HG03520 (cell line): ENCODE measurements at regions not wholly inside any gene's neighbourhood (a gene's known extent, or its start where the extent isn't known, plus 50 kb on each side); places are given as distances from the start of the nearest gene placed in this dataset.

Experiments used
- ATAC-seq: cut with Tn5 transposase; IDR thresholded peaks from one replicate; pipeline ENCODE4 v1.9.1; 2021; ENCODE audit warnings: mild to moderate bottlenecking, moderate library complexity; ENCODE audit not compliant: unreplicated experiment

GRCh38 chr1:34328281-34328799 is 151.6 kb downstream of the C1orf94 start:
- ATAC-seq = no peak

DNA sequence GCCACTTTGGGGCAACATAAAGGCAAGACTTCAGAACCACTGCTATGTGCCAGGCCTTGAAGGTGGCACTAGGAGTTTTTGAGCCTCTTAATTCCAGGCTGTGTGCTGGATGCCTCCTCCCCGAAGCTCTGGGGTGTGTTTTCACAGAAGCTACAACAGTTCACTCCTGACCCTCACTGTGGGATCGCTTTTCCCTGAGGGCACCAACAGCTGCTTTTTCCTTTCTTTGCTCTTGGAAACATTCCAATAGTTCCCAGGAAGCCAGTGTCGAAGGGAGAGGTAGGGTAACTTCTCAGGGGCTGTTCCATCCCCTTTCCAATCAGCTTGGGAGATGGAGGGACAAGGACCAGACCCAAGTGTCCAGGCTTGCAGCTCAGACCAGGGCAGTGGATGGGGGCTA is 153.4 kb downstream of the C1orf94 start:
- ATAC-seq = no peak

DNA sequence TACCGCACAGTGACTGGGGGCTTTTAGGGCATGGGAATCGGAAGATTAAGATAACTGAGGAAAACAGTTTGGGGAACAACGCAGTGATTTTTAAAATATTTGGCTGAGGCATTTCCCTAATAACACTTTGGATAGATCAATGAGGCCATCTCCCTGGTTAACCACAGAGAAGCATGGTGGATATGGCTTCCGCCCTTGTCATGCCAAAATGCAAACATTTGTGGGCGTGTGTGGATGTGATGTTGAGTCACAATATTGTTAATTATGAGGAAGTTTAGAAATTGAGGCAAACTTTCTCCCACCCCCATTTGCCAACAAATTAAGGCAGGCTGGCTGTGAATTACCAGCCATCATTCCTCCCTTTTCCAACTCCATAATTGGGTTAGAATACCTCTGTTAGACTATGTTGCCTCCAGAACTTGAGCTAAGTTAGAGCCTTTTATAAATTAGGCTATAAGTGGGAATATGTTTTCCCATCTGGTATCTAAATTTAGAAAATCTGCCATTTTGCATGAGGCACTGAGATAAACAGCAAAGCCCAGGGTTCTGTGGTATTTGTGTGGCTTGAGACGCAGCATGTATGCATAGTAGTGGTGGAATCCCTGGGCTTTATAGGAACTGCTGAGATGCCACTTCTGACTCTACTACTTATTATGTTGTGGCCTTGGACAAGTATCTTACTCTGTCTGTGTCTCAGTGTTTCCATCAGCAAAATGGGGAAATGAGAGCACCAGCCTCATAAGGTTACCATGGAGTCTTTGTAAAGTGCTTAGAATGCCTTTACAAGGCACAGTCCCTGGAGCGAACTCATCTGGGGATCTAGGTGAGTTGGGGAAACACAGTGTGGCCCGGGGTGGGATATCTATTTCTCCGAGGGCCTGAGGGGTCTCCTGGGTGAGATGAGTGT is 154.6 kb downstream of the C1orf94 start:
- ATAC-seq = no peak

DNA sequence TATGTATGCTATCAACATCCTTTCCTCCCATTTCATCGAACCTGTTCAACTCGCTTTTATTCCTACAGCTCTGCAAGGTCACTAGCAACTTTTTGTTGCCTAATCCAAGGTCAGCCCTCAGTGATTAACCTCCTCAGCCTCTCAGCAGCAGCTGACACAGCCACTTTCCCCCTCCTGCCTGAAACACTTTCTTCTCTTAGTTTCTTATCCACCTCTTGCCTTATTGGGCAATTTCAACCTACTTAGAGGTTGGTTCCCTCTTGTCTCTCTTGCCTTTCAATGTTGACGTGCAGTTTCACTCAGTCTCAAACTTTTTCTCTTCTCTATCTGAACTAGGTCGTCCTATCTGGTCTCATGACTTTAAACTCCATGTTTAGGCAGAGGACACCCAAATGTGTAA is 156.3 kb downstream of the C1orf94 start:
- no peak for ATAC-seq

DNA sequence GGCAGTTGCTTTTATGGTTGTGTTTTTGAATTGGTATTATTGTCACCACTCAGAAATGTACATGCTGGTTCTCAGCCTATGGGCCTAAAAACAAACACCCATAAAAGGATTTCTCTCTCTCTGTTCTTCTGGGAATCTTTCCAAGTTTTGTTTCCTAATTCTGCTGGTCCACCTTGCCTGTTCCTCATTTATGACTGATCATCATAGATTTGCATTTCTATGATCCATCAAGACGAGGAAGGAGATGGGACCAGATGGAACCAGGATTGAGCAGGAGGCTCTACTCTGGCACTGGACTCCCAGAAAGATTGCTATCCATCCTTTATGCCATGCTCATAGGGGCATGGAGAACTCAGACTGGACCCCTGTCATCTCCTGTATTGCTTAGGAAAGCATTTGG is 162.2 kb downstream of the C1orf94 start:
- ATAC-seq = no peak

GRCh38 chr1:34341896-34342295 is 165.2 kb downstream of the C1orf94 start:
- ATAC-seq = no peak

DNA sequence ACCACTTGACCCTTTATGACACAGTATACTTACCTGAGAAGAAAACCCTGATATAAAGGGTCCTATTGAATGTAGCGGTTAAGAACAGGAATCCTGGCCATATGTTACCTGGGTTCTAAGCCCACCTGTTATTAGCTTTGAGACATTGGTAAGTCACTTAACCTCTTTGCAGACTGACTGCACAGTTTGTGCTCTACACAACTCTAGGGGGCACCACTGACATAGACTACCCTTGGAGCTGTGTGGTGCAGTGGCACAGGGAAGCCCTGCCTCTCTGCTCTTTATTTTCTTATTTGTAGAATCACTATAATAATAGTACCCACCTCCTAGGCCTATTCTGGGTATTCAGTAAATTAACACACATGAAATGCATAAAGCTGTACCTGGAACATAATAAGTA is 165.6 kb downstream of the C1orf94 start:
- ATAC-seq = no peak

GRCh38 chr1:34346128-34346527 is 169.4 kb downstream of the C1orf94 start:
- ATAC-seq = no peak

GRCh38 chr1:34353409-34353808 is 176.7 kb downstream of the C1orf94 start:
- ATAC-seq = no peak

DNA sequence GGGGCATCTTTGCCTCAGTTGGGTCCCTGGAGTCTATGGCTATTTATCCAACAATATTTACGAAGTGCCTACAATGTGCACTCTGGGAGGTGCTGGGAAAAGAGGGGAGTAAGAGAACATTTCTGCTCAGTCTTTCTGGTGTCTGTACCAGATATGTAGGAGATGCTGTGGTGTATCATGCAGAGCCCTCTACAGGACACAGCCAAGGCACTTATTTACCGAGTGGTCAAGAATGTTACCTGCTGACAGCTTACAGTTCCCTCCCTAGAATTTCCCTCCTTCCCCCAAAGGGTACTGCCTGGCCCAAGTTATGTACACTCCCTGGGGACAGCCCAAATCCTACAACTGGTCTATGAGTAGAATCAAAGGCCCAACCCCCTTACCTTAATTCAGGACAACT is 177.7 kb downstream of the C1orf94 start:
- ATAC-seq = no peak

DNA sequence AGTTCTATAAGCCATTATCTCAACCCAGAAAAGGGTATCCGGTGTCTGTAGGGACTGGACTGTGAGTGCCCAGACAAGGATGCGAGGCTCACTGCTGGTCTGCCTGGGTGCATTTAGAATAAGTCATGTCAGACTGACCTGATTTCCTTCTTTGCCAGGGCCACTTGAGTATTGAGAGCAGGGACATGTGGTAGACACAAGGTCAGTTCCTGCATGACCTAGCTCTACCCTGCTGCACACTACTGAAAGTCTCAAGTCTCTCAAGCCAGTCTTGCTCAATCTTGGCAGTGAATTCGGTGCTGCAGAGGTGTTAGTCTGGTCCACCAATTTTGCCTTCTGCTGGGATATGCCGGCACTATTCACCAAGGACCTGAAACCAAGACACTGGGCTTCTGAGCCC is 180.1 kb downstream of the C1orf94 start:
- no peak for ATAC-seq

GRCh38 chr1:34358636-34359035 is 181.9 kb downstream of the C1orf94 start:
- ATAC-seq = no peak

GRCh38 chr1:34359411-34359810 is 182.7 kb downstream of the C1orf94 start:
- ATAC-seq = no peak

GRCh38 chr1:34360574-34360973 is 183.9 kb downstream of the C1orf94 start:
- no peak for ATAC-seq

- ATAC-seq = no peak
Observed at GRCh38 chr1:34361121-34361520, 184.4 kb downstream of the C1orf94 start.

GRCh38 chr1:34361781-34362357 is 185.2 kb downstream of the C1orf94 start:
- no peak for ATAC-seq

- ATAC-seq = no peak
Observed at GRCh38 chr1:34362949-34363348, 186.2 kb downstream of the C1orf94 start.

- no peak for ATAC-seq
Observed at GRCh38 chr1:34363447-34363846, 186.7 kb downstream of the C1orf94 start.

GRCh38 chr1:34363915-34364314 is 187.2 kb downstream of the C1orf94 start:
- no peak for ATAC-seq

DNA sequence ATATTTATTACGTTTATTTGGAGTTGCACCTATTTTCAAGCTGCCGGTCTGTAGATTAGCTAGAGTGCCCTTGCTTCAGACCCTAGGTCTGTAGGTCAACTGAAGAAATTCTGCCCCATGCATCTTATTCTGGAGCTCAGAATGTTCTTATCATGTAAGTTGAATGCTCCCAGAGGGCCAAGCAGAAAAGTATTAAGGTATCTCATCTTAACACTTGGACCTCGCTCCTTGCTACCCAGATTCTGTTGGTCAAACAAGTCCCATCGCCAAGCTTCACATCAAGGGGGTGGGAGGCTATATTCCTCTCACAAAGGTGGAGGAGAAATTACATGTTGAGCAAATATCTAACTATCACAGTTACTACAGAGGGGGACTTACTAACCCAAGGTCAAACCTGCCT is 187.7 kb downstream of the C1orf94 start:
- no peak for ATAC-seq

DNA sequence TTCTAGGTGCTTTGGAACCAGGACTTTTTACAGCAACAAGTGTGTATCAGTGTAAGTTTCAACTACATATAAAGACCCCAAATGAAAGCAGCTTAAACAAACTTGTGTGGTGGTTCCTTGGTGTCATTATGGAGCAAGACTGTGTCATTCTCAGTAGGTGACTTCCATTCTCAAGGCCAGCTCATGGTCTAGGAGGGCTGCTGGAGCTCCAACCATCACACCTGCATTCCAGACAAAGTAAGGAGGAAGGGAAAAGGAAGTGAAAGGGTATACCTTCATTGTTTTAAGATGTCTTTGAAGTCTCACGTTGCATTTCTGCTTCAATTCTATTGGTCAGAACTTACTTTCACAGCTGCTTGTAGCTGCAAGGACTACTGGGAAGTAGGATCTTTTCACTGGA is 188.6 kb downstream of the C1orf94 start:
- no peak for ATAC-seq

DNA sequence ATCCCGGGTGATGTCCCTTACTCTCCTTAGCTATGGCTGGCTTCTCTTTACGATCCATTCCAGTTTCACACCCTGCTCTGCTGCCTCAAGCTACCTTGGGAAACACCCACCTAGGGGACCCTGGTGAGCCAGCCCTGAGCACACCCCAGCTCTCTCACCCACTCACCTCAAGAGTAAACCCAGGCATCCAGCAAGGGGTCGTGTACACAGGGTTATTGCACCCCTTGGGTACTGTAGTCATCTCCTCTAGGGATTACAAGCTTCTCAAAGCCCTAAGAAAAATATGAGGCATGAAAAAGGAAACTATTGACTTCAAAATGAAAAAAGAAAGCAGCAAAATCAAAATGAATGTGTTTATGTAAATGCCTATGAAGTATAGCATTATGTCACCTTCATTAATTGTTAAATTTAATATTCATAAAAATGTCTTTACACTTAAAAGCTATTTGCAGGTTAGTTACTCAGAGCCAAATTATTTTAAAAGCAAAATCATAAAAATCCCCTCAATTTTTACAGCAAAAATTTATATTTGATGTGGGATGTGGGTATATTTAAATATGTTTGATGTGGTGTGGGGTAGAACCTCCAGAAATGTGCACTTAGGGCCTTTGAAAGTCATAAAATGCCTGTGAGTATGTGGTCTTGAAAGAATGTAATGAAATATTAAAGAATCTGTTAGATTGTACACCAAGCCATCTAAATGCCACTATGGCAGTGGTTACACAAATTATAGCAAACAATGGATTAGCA is 190.3 kb downstream of the C1orf94 start:
- no peak for ATAC-seq
